Activated T-helper 1 cell treated with anti-CD3 and anti-CD28 coated beads, Interleukin-12 subunit alpha, Interleukin-12 subunit beta, Interleukin-2, Interleukin-4 antibody, amounts not matched to agents 30 ng/mL and 10 ng/mL and 1 ng/mL, durations not matched to agents 14 hours and 24 hours and 36 hours (primary cell): ENCODE measurements at regions not wholly inside any gene's neighbourhood (a gene's known extent, or its start where the extent isn't known, plus 50 kb on each side); places are given as distances from the start of the nearest gene placed in this dataset.

Experiments
- DNase-seq: peaks from one replicate; pipeline ENCODE4 v3.0.0; 2021; ENCODE audit warnings: low spot score
- H3K27ac Mint-ChIP-seq: one replicate; pipeline ENCODE4 v1.8.0; 2021; ENCODE audit warnings: mild to moderate bottlenecking, mixed read lengths
- H3K27me3 Mint-ChIP-seq: one replicate; pipeline ENCODE4 v1.8.0; 2022; ENCODE audit warnings: mild to moderate bottlenecking, moderate library complexity, mixed read lengths; ENCODE audit not compliant: insufficient read depth
- H3K36me3 Mint-ChIP-seq: one replicate; pipeline ENCODE4 v1.8.0; 2021; ENCODE audit warnings: low read depth, mixed read lengths
- H3K4me1 Mint-ChIP-seq: one replicate; pipeline ENCODE4 v1.8.0; 2021; ENCODE audit warnings: low read depth, mixed read lengths
- H3K4me3 Mint-ChIP-seq: one replicate; pipeline ENCODE4 v1.8.0; 2021; ENCODE audit warnings: mild to moderate bottlenecking, moderate library complexity, mixed read lengths
- H3K9me3 Mint-ChIP-seq: one replicate; pipeline ENCODE4 v1.8.0; 2021; ENCODE audit warnings: mixed read lengths
- intact Hi-C: fragments of 100-400 bp; cut with micrococcal nuclease; formaldehyde crosslinking; loops from one replicate; pipeline ENCODE4 v1.15.1; 2024

GRCh38 chr13:88628882-88629281, 957.7 kb downstream of the SLITRK5 start:
- no peaks in the 10 kb centered on the region for H3K36me3 Mint-ChIP-seq
- intact Hi-C loops: no loop called here
- no peak for DNase-seq
- no peaks in the 10 kb centered on the region for H3K27me3 Mint-ChIP-seq
- no peaks in the 10 kb centered on the region for H3K4me1 Mint-ChIP-seq
- H3K9me3 Mint-ChIP-seq: peaks cover 22% of the 10 kb centered on the region
- H3K4me3 Mint-ChIP-seq: no peak overlapping the region
- no peak overlapping the region for H3K27ac Mint-ChIP-seq

DNA sequence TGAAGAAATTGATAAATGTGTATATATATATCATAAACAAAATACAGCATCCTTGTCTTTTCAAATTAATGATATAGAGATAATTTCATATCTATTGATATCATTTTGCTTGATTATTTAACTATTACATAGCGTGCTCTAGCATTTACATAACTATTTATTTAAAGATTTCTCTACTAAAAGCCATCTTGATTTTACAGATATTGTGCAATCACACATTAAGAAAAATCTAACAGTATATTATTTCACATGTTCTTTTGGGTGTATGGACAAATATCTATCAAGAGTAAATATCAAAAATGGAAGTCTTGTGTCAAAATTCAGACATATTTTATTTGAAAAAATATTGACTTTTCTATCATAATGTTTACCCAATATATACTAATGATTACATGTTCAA, 966.8 kb downstream of the SLITRK5 start:
- Mint-ChIP-seq H3K36me3 (no peaks in the 10 kb centered on the region), H3K9me3 (peaks cover 3% of the 10 kb centered on the region), H3K27ac (no peak overlapping the region), H3K4me3 (no peak overlapping the region), H3K4me1 (no peaks in the 10 kb centered on the region), H3K27me3 (no peaks in the 10 kb centered on the region)
- DNase-seq: no peak
- intact Hi-C loops: no loop called here

DNA sequence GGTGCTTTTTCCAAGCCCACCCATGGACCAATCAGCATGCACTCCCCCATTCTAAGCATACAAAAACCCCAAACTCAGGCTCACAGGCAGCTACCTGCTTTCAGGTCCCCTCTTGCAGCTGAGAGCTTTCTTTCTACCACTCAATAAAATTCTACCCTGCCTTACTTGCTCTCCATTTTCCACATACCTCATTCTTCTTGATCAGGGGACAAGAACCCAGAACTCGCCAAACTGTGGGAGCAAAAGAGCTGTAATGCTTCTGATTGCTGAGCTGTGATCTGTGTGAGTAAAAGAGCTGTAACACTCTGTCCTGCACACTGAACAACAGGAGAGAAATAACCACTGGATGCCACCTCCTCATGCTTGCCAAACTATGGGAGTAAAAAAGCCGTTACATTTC, 972.1 kb downstream of the SLITRK5 start:
- no peak overlapping the region for H3K27ac Mint-ChIP-seq
- H3K9me3 Mint-ChIP-seq: peaks cover 10% of the 10 kb centered on the region
- no peaks in the 10 kb centered on the region for H3K36me3 Mint-ChIP-seq
- no peaks in the 10 kb centered on the region for H3K27me3 Mint-ChIP-seq
- H3K4me1 Mint-ChIP-seq: no peaks in the 10 kb centered on the region
- H3K4me3 Mint-ChIP-seq: no peak overlapping the region
- intact Hi-C loops: no loop called here
- DNase-seq: no peak

- Mint-ChIP-seq H3K27me3 (no peaks in the 10 kb centered on the region), H3K4me3 (no peak overlapping the region), H3K4me1 (no peaks in the 10 kb centered on the region), H3K9me3 (peaks cover 15% of the 10 kb centered on the region), H3K36me3 (no peaks in the 10 kb centered on the region), H3K27ac (no peak overlapping the region)
- no peak for DNase-seq
- intact Hi-C loops: no loop called here
These were observed 977.6 kb downstream of the SLITRK5 start for GRCh38 chr13:88648598-88649373.

DNA sequence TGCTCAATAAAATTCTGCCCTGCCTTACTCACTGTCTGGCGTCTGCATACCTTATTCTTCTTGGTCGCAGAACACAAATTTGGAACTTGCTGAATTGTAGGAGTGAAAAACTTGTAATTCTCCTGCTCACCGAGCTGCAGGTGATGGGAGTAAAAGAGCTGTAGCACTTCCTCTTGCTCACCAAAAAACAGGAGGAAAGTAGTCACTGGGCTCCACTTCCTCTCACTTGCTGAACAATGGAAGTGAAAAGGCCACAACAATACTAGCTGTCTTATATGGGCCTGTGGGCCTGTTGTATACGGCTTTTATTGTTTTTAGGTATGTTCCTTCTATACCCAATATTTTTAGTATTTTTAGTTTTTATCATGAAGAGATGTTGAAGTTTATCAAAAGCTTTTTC, 978.7 kb downstream of the SLITRK5 start:
- H3K27me3 Mint-ChIP-seq: no peaks in the 10 kb centered on the region
- H3K27ac Mint-ChIP-seq: no peak overlapping the region
- intact Hi-C loops: no loop called here
- H3K36me3 Mint-ChIP-seq: no peaks in the 10 kb centered on the region
- H3K4me1 Mint-ChIP-seq: no peaks in the 10 kb centered on the region
- H3K4me3 Mint-ChIP-seq: no peak overlapping the region
- H3K9me3 Mint-ChIP-seq: peaks cover 15% of the 10 kb centered on the region
- no peak for DNase-seq

- H3K4me3 Mint-ChIP-seq: no peak overlapping the region
- H3K27me3 Mint-ChIP-seq: no peaks in the 10 kb centered on the region
- DNase-seq: no peak
- peaks cover 12% of the 10 kb centered on the region for H3K9me3 Mint-ChIP-seq
- H3K36me3 Mint-ChIP-seq: no peaks in the 10 kb centered on the region
- H3K4me1 Mint-ChIP-seq: no peaks in the 10 kb centered on the region
- intact Hi-C loops: no loop called here
- H3K27ac Mint-ChIP-seq: no peak overlapping the region
These were observed 980.4 kb downstream of the SLITRK5 start for GRCh38 chr13:88651531-88651930.

DNA sequence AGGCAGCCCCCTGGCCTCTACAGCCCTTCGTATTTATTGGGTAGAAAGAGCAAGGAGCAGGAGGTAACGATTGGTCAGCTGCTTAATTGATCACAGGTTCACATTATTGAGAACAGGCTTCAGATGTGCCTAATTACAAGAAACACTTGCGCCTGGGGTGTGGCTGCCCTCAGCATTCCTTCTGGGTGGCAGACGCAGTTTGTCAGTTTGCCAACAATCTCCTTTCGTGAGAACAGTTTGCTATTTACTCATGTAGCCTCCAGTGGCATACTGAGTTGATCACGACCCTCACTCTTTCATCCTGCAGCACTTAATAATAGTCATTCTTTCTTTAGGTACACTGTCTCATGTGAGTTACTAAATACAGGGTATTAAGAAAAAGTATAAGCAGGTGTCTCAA, 985.6 kb downstream of the SLITRK5 start:
- no peaks in the 10 kb centered on the region for H3K36me3 Mint-ChIP-seq
- H3K9me3 Mint-ChIP-seq: peaks cover 4% of the 10 kb centered on the region
- H3K27me3 Mint-ChIP-seq: no peaks in the 10 kb centered on the region
- H3K4me3 Mint-ChIP-seq: no peak overlapping the region
- DNase-seq: no peak
- intact Hi-C loops: no loop called here
- no peak overlapping the region for H3K27ac Mint-ChIP-seq
- H3K4me1 Mint-ChIP-seq: no peaks in the 10 kb centered on the region

DNA sequence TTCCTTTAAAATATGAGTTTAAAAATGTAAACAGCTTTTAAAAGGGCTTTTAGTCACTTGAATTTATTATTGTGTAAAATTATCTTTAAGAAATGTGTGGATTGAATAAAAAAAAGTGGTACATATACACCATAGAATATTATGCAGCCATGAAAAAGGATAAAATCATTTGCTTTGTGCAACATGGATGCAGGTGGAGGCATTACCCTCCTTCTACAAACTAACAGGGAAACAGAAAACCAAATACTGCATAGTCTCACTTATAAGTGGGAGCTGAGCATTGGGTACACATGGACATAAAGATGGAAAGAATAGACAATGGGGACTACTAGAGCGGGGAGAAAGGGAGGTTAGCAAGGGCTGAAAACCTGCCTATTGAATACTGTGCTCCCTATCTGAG, 999.3 kb downstream of the SLITRK5 start:
- Mint-ChIP-seq H3K4me1 (no peaks in the 10 kb centered on the region), H3K27me3 (no peaks in the 10 kb centered on the region), H3K9me3 (no peaks in the 10 kb centered on the region), H3K36me3 (no peaks in the 10 kb centered on the region), H3K4me3 (no peak overlapping the region), H3K27ac (no peak overlapping the region)
- no peak for DNase-seq
- intact Hi-C loops: no loop called here

GRCh38 chr13:88674841-88675240, 1003.7 kb downstream of the SLITRK5 start:
- Mint-ChIP-seq H3K27me3 (no peaks in the 10 kb centered on the region), H3K4me1 (no peaks in the 10 kb centered on the region), H3K27ac (no peak overlapping the region), H3K36me3 (no peaks in the 10 kb centered on the region), H3K9me3 (peaks cover 4% of the 10 kb centered on the region), H3K4me3 (no peak overlapping the region)
- intact Hi-C loops: no loop called here
- DNase-seq: no peak

- no peak for DNase-seq
- Mint-ChIP-seq H3K27me3 (no peaks in the 10 kb centered on the region), H3K4me1 (no peaks in the 10 kb centered on the region), H3K9me3 (peaks cover 4% of the 10 kb centered on the region), H3K36me3 (no peaks in the 10 kb centered on the region), H3K4me3 (no peak overlapping the region), H3K27ac (no peak overlapping the region)
- intact Hi-C loops: no loop called here
These were observed 1004.3 kb downstream of the SLITRK5 start for GRCh38 chr13:88675347-88675996.

DNA sequence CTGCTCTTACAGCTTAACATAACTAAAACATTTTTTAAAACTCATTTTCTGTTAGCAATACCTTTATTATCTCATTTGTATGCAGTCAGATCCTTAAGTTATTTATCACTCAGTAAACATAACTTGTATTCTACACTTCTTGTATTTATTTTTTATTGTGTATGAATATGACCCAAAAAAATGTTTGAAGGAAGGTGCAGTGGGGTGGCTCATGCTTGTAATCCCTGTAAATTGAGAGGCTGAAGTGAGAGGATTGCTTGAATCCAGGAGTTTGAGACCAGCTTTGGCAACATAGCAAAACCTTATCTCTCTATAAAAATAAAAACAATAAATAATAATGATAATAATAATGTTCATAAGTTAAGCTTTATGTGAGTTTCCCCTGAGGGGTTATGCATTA, 1004.8 kb downstream of the SLITRK5 start:
- intact Hi-C loops: no loop called here

DNA sequence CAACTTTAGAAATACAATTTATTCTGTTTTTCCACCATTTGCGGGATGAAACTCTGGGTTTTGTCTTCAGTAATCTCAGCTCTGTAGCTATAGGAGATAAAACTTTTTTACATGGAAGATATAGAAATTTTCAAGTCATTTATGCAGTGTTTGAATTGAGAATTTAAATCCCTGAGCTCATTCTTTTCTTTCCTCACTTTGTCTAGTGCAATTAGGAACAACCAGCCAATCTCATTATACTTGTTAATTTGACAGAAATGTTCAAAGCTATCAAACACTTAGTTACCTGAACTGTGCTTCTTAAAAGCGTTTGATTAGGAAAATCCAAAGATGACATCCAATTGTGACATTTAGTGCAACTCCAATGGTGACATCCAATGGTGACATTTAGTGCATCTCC, 1014.3 kb downstream of the SLITRK5 start:
- Mint-ChIP-seq H3K27me3 (no peaks in the 10 kb centered on the region), H3K4me3 (no peak overlapping the region), H3K36me3 (no peaks in the 10 kb centered on the region), H3K4me1 (no peaks in the 10 kb centered on the region), H3K27ac (no peak overlapping the region), H3K9me3 (peaks cover 4% of the 10 kb centered on the region)
- DNase-seq: no peak
- intact Hi-C loops: no loop called here

More for the DNA sequence above, 1004.8 kb downstream of the SLITRK5 start:
- no peak overlapping the region for H3K27ac Mint-ChIP-seq
- peaks cover 4% of the 10 kb centered on the region for H3K9me3 Mint-ChIP-seq
- H3K4me3 Mint-ChIP-seq: no peak overlapping the region
- H3K36me3 Mint-ChIP-seq: no peaks in the 10 kb centered on the region
- H3K27me3 Mint-ChIP-seq: no peaks in the 10 kb centered on the region
- H3K4me1 Mint-ChIP-seq: no peaks in the 10 kb centered on the region
- no peak for DNase-seq

DNA sequence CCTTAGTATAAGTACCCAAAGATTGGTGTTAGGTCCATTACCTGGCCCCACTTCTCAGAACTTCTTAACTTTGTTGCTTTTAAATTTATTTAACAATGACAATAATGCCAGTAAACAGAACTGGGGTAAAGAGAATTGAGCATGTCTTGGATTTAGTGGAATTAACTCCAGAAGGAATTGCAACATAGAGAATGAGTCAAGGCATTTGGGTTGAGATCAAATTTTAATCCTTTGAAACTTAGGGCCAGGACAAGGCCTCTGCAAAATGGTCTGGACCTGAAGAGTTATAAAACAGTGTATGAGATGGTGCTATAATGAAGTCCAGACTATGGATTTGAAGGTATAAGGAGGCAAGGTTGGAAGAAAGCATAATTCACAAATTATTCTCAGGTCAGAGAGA, 1030.4 kb downstream of the SLITRK5 start:
- no peak overlapping the region for H3K4me3 Mint-ChIP-seq
- H3K27ac Mint-ChIP-seq: no peak overlapping the region
- H3K27me3 Mint-ChIP-seq: no peaks in the 10 kb centered on the region
- H3K9me3 Mint-ChIP-seq: peaks cover 10% of the 10 kb centered on the region
- H3K4me1 Mint-ChIP-seq: no peaks in the 10 kb centered on the region
- intact Hi-C loops: no loop called here
- no peak for DNase-seq
- H3K36me3 Mint-ChIP-seq: no peaks in the 10 kb centered on the region
